DND-41 (cell line): ENCODE measurements at regions not wholly inside any gene's neighbourhood (a gene's known extent, or its start where the extent isn't known, plus 50 kb on each side); places are given as distances from the start of the nearest gene placed in this dataset.

Source experiments
- EZH2 ChIP-seq: IDR thresholded peaks from 3 replicates; pipeline ENCODE4 v1.6.1; 2012; ENCODE audit warnings: borderline replicate concordance, low read depth, mild to moderate bottlenecking, moderate library complexity, low read length, inconsistent platforms; ENCODE audit not compliant: severe bottlenecking
- TF ChIP-seq, protein P1 (sequence below): IDR thresholded peaks from 2 replicates; pipeline ENCODE4 v1.5.1; 2012; ENCODE audit warnings: borderline replicate concordance, low read length, moderate library complexity, mild to moderate bottlenecking; ENCODE audit not compliant: poor library complexity, severe bottlenecking; ENCODE audit errors: extremely low read depth

DNA sequence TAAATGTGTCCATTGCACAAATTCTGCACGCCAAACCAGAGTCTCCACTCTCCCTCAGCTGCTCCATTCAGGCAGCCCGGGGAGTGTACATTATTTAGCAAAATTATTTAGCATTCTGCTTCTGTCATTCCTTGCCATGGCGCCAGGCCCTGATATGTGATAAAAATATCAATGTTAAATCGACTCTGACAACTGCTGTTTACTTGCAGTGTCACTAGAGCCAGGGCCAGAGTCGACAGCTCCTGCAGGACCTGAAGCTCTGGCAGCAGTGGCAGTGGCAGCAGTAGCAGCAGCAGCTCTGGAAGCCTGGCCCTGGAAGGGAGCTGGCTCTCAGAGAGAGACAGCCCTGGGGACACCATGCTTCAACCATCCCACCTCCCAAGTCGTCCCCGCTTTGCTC, 224.5 kb downstream of the BUD13 start:
- TF ChIP-seq, protein P1, sequence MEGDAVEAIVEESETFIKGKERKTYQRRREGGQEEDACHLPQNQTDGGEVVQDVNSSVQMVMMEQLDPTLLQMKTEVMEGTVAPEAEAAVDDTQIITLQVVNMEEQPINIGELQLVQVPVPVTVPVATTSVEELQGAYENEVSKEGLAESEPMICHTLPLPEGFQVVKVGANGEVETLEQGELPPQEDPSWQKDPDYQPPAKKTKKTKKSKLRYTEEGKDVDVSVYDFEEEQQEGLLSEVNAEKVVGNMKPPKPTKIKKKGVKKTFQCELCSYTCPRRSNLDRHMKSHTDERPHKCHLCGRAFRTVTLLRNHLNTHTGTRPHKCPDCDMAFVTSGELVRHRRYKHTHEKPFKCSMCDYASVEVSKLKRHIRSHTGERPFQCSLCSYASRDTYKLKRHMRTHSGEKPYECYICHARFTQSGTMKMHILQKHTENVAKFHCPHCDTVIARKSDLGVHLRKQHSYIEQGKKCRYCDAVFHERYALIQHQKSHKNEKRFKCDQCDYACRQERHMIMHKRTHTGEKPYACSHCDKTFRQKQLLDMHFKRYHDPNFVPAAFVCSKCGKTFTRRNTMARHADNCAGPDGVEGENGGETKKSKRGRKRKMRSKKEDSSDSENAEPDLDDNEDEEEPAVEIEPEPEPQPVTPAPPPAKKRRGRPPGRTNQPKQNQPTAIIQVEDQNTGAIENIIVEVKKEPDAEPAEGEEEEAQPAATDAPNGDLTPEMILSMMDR: no peak
- TF ChIP-seq EZH2: no peak
